Cardiac fibroblast (primary cell): ENCODE measurements at regions not wholly inside any gene's neighbourhood (a gene's known extent, or its start where the extent isn't known, plus 50 kb on each side); places are given as distances from the start of the nearest gene placed in this dataset.
A peak's percentile ranks its signal among the peaks of the same experiment; 100 is the strongest.

Source experiments
- DNase-seq, 2 donors: peaks; one replicate each; pipeline versions ENCODE4 v3.0.0 to v3.0.0-alpha.2; 2010; ENCODE audit warnings: low read depth in 2 of 2
- H3K4me3 ChIP-seq, 2 donors: replicated peaks in 1 of 2; 1 replicate in 1 of 2; 2 replicates in 1 of 2; pipeline ENCODE4 v1.5.1; 2011; ENCODE audit warnings: low read depth in 2 of 2, low read length in 2 of 2, mild to moderate bottlenecking in 2 of 2, moderate library complexity in 1 of 2
- TF ChIP-seq, protein P1 (sequence below): IDR thresholded peaks from one replicate; pipeline ENCODE4 v1.5.1; 2011; ENCODE audit warnings: low read depth, mild to moderate bottlenecking, low read length, inconsistent platforms

GRCh38 chr2:123720760-123721159 lies 304.3 kb upstream of the CNTNAP5 start:
- no peak overlapping the region for H3K4me3 ChIP-seq
- TF ChIP-seq, protein P1, sequence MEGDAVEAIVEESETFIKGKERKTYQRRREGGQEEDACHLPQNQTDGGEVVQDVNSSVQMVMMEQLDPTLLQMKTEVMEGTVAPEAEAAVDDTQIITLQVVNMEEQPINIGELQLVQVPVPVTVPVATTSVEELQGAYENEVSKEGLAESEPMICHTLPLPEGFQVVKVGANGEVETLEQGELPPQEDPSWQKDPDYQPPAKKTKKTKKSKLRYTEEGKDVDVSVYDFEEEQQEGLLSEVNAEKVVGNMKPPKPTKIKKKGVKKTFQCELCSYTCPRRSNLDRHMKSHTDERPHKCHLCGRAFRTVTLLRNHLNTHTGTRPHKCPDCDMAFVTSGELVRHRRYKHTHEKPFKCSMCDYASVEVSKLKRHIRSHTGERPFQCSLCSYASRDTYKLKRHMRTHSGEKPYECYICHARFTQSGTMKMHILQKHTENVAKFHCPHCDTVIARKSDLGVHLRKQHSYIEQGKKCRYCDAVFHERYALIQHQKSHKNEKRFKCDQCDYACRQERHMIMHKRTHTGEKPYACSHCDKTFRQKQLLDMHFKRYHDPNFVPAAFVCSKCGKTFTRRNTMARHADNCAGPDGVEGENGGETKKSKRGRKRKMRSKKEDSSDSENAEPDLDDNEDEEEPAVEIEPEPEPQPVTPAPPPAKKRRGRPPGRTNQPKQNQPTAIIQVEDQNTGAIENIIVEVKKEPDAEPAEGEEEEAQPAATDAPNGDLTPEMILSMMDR: no peak
- DNase-seq: peak in 1 of 2 donors; percentile 3

DNA sequence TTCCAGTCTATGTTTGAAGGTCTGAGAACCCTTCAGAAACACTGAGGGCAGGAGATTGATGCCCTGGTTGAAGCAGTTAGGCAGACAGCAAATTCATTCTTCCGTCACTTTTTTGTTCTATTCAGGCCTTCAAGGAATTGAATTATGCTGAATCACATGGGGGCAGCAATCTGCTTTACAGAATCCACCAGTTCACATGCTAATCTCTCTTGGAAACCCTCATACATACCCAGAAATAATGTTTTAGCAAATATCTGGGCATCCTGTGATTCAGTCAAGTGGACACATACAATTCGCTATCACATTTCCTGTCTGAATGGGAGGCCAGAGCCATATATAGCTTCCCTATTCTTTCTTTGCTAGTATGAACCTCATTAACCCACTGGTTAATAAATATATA lies 301.4 kb upstream of the CNTNAP5 start:
- TF ChIP-seq, protein P1: no peak
- peak; percentile 1 to 3 for DNase-seq
- no peak overlapping the region for H3K4me3 ChIP-seq

DNA sequence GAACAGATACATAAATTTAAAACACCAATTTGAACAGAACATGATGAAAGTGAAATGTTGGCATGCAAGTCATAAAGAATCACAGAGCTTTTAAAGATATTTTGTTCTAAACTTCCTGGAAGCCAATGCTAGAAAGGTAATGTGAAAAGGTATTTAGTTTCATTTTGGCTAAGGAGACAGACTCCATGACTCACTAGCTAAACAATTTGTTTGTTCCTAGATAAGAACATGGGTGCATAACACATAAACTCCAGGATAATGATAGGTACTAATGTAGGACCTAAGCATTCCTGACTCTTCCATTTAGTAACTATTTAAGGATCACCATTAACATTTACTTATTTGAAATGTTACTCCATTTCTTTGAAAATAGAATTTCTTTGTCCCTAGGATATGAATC lies 292.5 kb upstream of the CNTNAP5 start:
- H3K4me3 ChIP-seq: no peak overlapping the region
- DNase-seq: no peak
- TF ChIP-seq, protein P1: no peak

GRCh38 chr2:123737371-123737770 lies 287.7 kb upstream of the CNTNAP5 start:
- DNase-seq: no peak
- TF ChIP-seq, protein P1: no peak
- no peak overlapping the region for H3K4me3 ChIP-seq

DNA sequence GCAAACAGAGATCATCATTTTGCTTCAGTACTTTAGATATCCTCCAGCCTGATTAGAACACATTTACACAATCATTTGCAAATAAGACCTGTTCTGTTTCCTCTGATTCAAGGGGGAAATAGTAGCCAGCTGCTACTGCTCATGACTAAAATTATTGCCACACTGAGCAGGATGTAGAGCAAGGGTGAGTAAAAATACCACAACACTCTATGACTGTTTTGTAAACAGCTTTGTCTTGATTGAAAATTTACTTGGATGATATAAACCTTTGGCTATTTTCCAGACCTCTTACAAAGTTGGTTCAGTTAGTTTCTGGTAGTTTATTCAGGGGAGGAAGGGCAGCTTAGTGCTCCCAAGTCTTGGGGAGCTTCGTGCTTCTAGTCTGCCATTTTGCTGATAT lies 286.4 kb upstream of the CNTNAP5 start:
- peak; percentile 73 for DNase-seq
- H3K4me3 ChIP-seq: no peak overlapping the region
- TF ChIP-seq, protein P1: no peak

DNA sequence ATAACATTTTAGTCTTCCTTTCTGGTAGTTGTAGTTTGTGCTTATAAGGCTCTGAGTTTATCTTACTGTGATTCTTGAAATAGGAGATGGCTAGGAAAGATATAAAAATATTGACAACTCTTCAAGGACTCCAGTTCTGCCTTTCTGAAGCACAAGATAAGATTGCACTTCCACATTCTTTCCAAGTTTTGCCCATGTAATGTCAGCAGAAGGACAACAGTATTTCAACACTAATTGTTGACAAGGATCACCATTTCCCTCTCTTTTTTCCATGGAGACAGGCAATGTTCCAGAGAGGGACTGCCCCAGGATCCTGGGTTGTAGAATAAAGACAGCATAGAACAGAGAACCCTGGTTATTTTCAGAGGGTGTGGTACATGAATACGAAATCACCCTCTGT lies 279.1 kb upstream of the CNTNAP5 start:
- TF ChIP-seq, protein P1: no peak
- DNase-seq: peak in 1 of 2 donors; percentile 5
- no peak overlapping the region for H3K4me3 ChIP-seq

- H3K4me3 ChIP-seq: no peak overlapping the region
- DNase-seq: no peak
- TF ChIP-seq, protein P1: no peak
These were observed 277.8 kb upstream of the CNTNAP5 start for GRCh38 chr2:123747326-123747725.
